ENCODE measurements at regions not wholly inside any gene's neighbourhood (a gene's known extent, or its start where the extent isn't known, plus 50 kb on each side); places are given as distances from the start of the nearest gene placed in this dataset.

DNA sequence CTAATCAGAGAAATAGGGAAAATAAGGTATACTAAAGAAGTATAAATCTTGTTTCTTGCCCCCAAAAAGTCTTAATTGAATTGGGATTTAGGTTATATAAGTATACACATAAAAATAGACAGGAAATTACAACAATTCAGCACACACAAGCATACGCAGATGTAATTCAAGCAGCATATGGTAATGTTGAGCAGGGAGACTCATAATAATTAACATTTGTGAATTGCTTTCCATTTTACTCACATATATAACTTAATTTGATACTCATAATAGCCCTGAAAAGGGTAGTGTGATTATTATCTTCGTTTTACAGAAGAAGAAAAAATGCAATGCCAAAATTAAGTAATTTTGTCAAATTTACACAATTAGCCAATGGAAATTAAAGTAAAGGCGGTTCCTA lies 313.5 kb upstream of the ECI2 start:
- TF ChIP-seq, protein P1, sequence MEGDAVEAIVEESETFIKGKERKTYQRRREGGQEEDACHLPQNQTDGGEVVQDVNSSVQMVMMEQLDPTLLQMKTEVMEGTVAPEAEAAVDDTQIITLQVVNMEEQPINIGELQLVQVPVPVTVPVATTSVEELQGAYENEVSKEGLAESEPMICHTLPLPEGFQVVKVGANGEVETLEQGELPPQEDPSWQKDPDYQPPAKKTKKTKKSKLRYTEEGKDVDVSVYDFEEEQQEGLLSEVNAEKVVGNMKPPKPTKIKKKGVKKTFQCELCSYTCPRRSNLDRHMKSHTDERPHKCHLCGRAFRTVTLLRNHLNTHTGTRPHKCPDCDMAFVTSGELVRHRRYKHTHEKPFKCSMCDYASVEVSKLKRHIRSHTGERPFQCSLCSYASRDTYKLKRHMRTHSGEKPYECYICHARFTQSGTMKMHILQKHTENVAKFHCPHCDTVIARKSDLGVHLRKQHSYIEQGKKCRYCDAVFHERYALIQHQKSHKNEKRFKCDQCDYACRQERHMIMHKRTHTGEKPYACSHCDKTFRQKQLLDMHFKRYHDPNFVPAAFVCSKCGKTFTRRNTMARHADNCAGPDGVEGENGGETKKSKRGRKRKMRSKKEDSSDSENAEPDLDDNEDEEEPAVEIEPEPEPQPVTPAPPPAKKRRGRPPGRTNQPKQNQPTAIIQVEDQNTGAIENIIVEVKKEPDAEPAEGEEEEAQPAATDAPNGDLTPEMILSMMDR (IDR thresholded peaks at IDR 0.05 in 8 of 11, conservative IDR thresholded peaks at IDR 0.05 in 3 of 11) = no peak
- TF ChIP-seq POLR2A (IDR thresholded peaks at IDR 0.05) (no peak), POLR2AphosphoS5 (IDR thresholded peaks at IDR 0.05) (no peak)

Data from spleen (tissue), 7 donors.